Kidney epithelial cell (primary cell): ENCODE measurements at regions not wholly inside any gene's neighbourhood (a gene's known extent, or its start where the extent isn't known, plus 50 kb on each side); places are given as distances from the start of the nearest gene placed in this dataset.

Experiments used
- DNase-seq: peaks from one replicate; pipeline ENCODE4 v3.0.0-alpha.2; 2010; ENCODE audit warnings: low read depth
- H3K27me3 ChIP-seq: 2 replicates; pipeline ENCODE4 v1.6.0; 2011; ENCODE audit warnings: low read length; ENCODE audit not compliant: control insufficient read depth, insufficient read depth
- H3K36me3 ChIP-seq: 2 replicates; pipeline ENCODE4 v1.5.1; 2011; ENCODE audit warnings: low read length; ENCODE audit not compliant: control insufficient read depth, insufficient read depth
- H3K4me3 ChIP-seq: 2 replicates; pipeline ENCODE4 v1.5.1; 2011; ENCODE audit warnings: low read depth, mild to moderate bottlenecking, control low read depth, low read length
- TF ChIP-seq, protein P1 (sequence below): IDR thresholded peaks from 2 replicates; pipeline ENCODE4 v1.5.1; 2011; ENCODE audit warnings: mild to moderate bottlenecking, moderate library complexity, low read length, control low read depth, inconsistent platforms; ENCODE audit not compliant: insufficient read depth, poor library complexity, severe bottlenecking

DNA sequence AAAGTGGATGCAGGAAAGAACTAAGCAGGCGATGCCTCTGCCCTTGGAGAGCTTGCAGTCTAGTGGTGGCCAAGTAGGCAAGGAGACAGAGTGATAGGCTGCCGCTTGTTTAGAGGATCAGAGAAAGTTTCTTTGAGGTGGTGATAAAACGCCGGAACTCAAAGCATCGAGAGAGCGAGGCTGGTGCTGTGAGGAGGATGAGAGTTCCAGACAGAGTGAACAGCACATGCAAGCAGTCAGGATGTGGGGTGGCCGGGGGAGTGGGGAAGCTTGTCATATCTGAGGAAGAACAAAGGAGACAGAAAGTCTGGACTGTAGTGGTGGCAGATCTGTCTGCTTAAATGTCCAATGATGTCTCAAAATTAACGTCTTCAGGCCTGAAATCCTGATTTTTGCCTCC is 319.7 kb downstream of the SNAPC1 start:
- Histone ChIP-seq H3K27me3 (no peaks in the 10 kb centered on the region), H3K4me3 (no peak overlapping the region), H3K36me3 (no peaks in the 10 kb centered on the region)
- TF ChIP-seq, protein P1, sequence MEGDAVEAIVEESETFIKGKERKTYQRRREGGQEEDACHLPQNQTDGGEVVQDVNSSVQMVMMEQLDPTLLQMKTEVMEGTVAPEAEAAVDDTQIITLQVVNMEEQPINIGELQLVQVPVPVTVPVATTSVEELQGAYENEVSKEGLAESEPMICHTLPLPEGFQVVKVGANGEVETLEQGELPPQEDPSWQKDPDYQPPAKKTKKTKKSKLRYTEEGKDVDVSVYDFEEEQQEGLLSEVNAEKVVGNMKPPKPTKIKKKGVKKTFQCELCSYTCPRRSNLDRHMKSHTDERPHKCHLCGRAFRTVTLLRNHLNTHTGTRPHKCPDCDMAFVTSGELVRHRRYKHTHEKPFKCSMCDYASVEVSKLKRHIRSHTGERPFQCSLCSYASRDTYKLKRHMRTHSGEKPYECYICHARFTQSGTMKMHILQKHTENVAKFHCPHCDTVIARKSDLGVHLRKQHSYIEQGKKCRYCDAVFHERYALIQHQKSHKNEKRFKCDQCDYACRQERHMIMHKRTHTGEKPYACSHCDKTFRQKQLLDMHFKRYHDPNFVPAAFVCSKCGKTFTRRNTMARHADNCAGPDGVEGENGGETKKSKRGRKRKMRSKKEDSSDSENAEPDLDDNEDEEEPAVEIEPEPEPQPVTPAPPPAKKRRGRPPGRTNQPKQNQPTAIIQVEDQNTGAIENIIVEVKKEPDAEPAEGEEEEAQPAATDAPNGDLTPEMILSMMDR, result no peak
- no peak for DNase-seq

DNA sequence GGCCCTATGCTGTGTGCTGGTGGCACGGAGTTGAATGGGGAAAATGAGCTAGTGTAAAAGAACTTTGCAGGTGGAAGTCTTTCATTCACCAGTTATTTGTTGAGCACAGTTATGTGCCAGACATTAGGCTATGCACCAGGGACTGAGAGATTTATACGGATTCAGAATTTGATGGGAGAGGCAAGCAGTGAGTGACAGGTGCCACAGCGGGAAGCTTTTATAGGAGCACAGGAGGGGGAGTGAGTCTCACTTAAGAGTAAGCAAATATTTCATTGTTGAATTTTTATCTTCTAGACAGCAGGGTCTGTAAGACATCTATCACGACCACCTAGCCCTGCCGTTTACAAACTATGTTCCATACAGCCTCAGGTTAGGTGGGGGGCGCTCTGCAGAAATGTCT is 320.6 kb downstream of the SNAPC1 start:
- no peaks in the 10 kb centered on the region for H3K36me3 ChIP-seq
- no peak overlapping the region for H3K4me3 ChIP-seq
- TF ChIP-seq, protein P1, result no peak
- H3K27me3 ChIP-seq, result no peaks in the 10 kb centered on the region
- DNase-seq, result no peak

DNA sequence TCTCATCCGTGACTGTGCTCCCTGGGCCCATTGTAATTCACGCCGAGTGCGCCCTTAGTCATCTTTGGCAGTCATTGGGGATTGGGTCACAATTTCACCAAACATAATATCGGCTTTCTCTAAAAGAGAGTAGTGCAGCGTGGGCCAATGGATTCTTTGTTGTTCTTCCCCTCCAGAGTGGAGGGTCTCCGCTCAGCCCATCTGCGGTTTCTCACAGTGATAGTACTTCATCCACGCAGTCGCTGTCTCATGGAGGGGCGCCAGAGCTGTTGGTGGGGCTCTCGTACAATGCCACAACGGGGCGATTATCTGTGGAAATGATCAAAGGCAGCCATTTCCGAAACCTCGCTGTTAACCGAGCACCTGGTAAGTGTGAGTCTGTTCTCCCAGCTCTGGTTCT is 321.8 kb downstream of the SNAPC1 start:
- no peak for DNase-seq
- Histone ChIP-seq H3K27me3 (no peaks in the 10 kb centered on the region), H3K36me3 (no peaks in the 10 kb centered on the region), H3K4me3 (no peak overlapping the region)
- TF ChIP-seq, protein P1, result no peak

DNA sequence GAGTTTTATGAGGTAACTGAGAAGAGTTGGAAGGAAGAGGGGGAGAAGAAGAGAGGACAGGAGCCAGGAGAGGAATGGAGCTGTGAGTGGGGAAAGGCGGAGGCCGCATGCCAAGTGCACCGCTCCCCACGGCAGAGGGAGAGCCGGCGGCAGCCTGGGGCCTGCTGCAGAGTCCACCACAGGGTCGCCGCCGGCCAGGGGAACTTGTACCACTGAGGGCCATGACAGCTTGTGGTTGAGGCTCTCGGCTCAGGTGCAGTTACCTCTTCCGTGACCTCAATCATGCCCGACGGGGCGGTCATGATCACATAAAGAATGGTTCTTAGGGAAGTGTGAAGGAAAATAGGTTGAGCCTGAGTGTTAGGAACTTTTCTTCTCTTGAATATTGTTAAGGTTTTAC is 325.0 kb downstream of the SNAPC1 start:
- H3K36me3 ChIP-seq, result no peaks in the 10 kb centered on the region
- no peak overlapping the region for H3K4me3 ChIP-seq
- DNase-seq, result no peak
- H3K27me3 ChIP-seq, result no peaks in the 10 kb centered on the region
- TF ChIP-seq, protein P1, result no peak

DNA sequence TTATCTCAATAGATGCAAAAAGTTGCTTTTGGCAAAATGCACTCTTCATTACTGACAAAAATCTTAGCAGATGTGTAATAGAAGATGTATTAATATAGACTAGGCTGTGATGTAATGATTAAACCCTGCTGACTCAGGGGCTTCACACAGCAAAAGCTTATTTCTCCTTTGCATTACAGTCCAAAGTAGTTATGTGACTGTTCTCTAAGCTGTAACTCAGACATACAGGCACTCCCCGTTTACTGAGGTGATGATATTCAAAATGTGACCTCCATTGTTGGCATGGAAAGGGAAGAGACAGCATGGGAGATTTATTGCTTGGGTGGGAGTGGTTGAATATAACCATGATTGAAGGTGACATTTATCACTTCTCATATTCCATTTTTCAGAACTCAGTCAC is 331.5 kb downstream of the SNAPC1 start:
- DNase-seq, result no peak
- TF ChIP-seq, protein P1, result no peak
- Histone ChIP-seq H3K27me3 (no peaks in the 10 kb centered on the region), H3K4me3 (no peak overlapping the region), H3K36me3 (no peaks in the 10 kb centered on the region)

DNA sequence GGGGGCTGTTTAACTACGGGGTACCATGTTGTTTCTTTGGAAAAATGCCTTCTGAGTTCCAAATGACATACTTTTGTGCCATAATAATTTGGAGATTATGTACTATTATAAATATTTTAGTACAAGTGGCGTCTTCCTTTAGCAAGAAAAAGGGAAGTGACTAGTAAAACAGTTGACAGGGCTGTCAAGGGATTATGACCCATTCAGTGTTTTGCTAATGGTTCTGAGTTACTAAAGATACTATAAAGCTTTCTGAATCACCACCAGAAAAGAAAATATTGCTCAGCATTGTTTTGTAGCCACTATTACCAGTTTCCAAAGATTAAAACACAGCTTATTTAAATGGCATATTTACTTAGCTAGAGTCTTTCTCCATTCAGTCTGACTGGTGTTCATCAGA is 334.9 kb downstream of the SNAPC1 start:
- H3K4me3 ChIP-seq, result no peak overlapping the region
- no peaks in the 10 kb centered on the region for H3K27me3 ChIP-seq
- no peak for DNase-seq
- no peaks in the 10 kb centered on the region for H3K36me3 ChIP-seq
- TF ChIP-seq, protein P1, result no peak
